ENCODE measurements at regions not wholly inside any gene's neighbourhood (a gene's known extent, or its start where the extent isn't known, plus 50 kb on each side); places are given as distances from the start of the nearest gene placed in this dataset.

GRCh38 chr2:71884303-71885042, 263.2 kb downstream of the CYP26B1 start (continued):
- TF ChIP-seq ZNF316 (IDR thresholded peaks at IDR 0.05), result peak; percentile 43
- TF ChIP-seq FUS (optimal IDR thresholded peaks at IDR 0.05; ENCODE audit: low read depth, low read length), result no peak
- TF ChIP-seq NFE2 (IDR thresholded peaks at IDR 0.05; ENCODE audit: low read depth), result peak; percentile 73
- no peak for TF ChIP-seq USF2 (CRISPR knock-in tag; IDR thresholded peaks at IDR 0.05)
- TF ChIP-seq CBFA2T2 (conservative IDR thresholded peaks at IDR 0.05), result peak; percentile 74
- TF ChIP-seq EP300 (IDR thresholded peaks at IDR 0.05; ENCODE audit: low read length), result peak; percentile 49
- no peak for TF ChIP-seq MGA (IDR thresholded peaks at IDR 0.05)
- no peak for TF ChIP-seq NRF1 (conservative IDR thresholded peaks at IDR 0.05 in 1 of 2, IDR thresholded peaks at IDR 0.05 in 1 of 2)
- no peak for TF ChIP-seq ATF1 (CRISPR knock-in tag; IDR thresholded peaks at IDR 0.05)
- peak; percentile 32; the same call in 1 of the 2 replicates for TF ChIP-seq ATF1 (tag; IDR thresholded peaks at IDR 0.05)
- no peak for TF ChIP-seq U2AF1 (optimal IDR thresholded peaks at IDR 0.05; ENCODE audit: low read depth, low read length)
- peak; percentile 49; the same call in 1 of the 2 replicates for TF ChIP-seq DPF2 (IDR thresholded peaks at IDR 0.05)

Measured in K562 (cell line).